Gastroesophageal sphincter (tissue), 4 donors: ENCODE measurements at regions not wholly inside any gene's neighbourhood (a gene's known extent, or its start where the extent isn't known, plus 50 kb on each side); places are given as distances from the start of the nearest gene placed in this dataset.

Experiments used
- ATAC-seq: fragments of 150-250 bp; one replicate; pipeline ENCODE4 v1.9.1; 2016; ENCODE audit warnings: mild to moderate bottlenecking, moderate library complexity
- H3K27ac ChIP-seq, 4 donors: fragments of 200-600 bp; sonication (generic) in 3 of 4; 1 replicate in 3 of 4; 2 replicates in 1 of 4; pipeline ENCODE4 v1.5.1; 2016 to 2019
- H3K27me3 ChIP-seq: fragments of 200-600 bp; sonication (generic); one replicate; pipeline ENCODE4 v1.5.1; 2019
- H3K36me3 ChIP-seq, 2 donors: fragments of 200-600 bp; sonication (generic); one replicate each; pipeline ENCODE4 v1.5.1; 2019; ENCODE audit warnings: control low read depth in 1 of 2
- H3K4me1 ChIP-seq, 3 donors: fragments of 200-600 bp; sonication (generic); 1 replicate in 2 of 3; 2 replicates in 1 of 3; pipeline ENCODE4 v1.5.1; 2016 to 2019; ENCODE audit warnings: control low read depth in 2 of 3
- H3K4me3 ChIP-seq, 2 donors: fragments of 200-600 bp; sonication (generic); one replicate each; pipeline ENCODE4 v1.5.1; 2019; ENCODE audit warnings: mild to moderate bottlenecking in 1 of 2, moderate library complexity in 1 of 2
- H3K9me3 ChIP-seq, 3 donors: fragments of 200-600 bp; sonication (generic); one replicate each; pipeline ENCODE4 v1.5.1; 2017 to 2019; ENCODE audit warnings: control low read depth in 2 of 3
- CTCF ChIP-seq, 4 experiments: fragments of 200-600 bp in 2 of 4; fragments of 450-650 bp in 2 of 4; sonication (generic) in 1 of 4; IDR thresholded peaks; one replicate each; pipeline ENCODE4 v1.5.1; 2017 to 2019; ENCODE audit warnings: antibody characterized with exemption in 4 of 4, mild to moderate bottlenecking in 2 of 4, moderate library complexity in 2 of 4
- EP300 ChIP-seq: sonication (generic); formaldehyde crosslinking; IDR thresholded peaks from one replicate; pipeline ENCODE4 v1.6.1; 2017; ENCODE audit warnings: antibody characterized with exemption, mild to moderate bottlenecking
- POLR2A ChIP-seq, 2 donors: fragments of 450-650 bp; IDR thresholded peaks; one replicate each; pipeline ENCODE4 v1.6.1; 2017; ENCODE audit warnings: antibody characterized with exemption in 2 of 2, mild to moderate bottlenecking in 2 of 2, moderate library complexity in 1 of 2
- POLR2AphosphoS5 ChIP-seq: sonication (generic); formaldehyde crosslinking; IDR thresholded peaks from one replicate; pipeline ENCODE4 v1.6.1; 2017; ENCODE audit warnings: antibody characterized with exemption
- WGBS, 2 donors: methylation state at CpG; one replicate each; pipeline ENCODE4 v1.1.5; 2018; ENCODE audit warnings: low coverage in 1 of 2; 5-methylcytosine and 5-hydroxymethylcytosine counted together

DNA sequence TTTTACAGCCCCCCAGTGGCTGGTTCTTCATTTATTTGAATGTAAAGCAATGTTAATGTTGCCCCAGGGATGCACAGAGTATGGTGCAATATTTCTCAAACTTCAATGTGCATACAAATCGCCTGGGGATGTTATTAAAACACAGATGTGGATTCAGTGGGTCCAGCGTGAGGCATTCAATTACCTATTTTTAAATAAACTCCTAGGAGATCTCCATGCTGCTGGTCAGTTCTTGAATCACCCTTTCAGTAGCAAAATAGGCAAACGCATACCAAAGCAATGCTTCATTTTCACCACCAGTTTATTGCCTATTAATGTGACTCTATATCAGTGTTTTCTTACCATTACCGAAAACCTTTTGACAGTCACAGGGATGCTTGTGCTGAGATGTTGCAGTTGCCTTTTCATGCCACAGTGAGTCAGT, 530.7 kb downstream of the CBLN2 start:
- no peaks in the 10 kb centered on the region for H3K36me3 ChIP-seq
- H3K27ac ChIP-seq, result no peak overlapping the region
- no peak for ATAC-seq
- no peaks in the 10 kb centered on the region for H3K9me3 ChIP-seq
- TF ChIP-seq CTCF (IDR thresholded peaks at IDR 0.05) (no peak), EP300 (no peak), POLR2AphosphoS5 (no peak), POLR2A (IDR thresholded peaks at IDR 0.05) (no peak)
- WGBS, 2 donors, result 69 to 81% methylated on average over 3 to 4 of the region's 4 CpGs
- H3K4me1 ChIP-seq, result no peaks in the 10 kb centered on the region
- no peaks in the 10 kb centered on the region for H3K27me3 ChIP-seq
- H3K4me3 ChIP-seq, result no peak overlapping the region

DNA sequence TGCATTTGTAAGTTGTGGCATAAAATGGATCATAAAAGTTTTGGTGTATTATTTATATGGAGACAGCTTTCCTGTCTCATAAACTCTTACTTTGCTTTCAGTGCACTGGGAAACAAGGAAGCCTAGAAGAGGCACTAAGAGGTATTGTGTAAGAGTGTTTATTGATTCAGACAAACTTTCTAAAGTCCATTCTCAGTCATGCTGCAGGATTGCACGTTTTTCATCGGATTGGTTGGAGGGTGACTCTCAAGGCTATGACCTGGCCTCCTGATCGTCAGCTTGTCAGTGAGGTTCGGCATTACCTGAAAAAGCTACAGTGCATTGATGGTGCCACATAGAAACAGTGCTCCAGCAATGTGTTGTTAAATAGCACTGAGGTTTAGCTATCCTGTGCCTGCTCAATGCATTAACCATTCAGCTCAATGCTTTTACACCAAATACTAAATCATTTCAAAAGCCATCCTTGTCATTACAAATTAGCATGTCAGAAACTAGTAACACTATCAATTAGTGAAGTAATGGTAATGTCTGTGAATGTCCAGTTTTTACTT, 545.5 kb downstream of the CBLN2 start:
- TF ChIP-seq EP300 (no peak), CTCF (IDR thresholded peaks at IDR 0.05) (no peak), POLR2A (IDR thresholded peaks at IDR 0.05) (no peak), POLR2AphosphoS5 (no peak)
- no peak for ATAC-seq
- H3K4me3 ChIP-seq, result no peak overlapping the region

DNA sequence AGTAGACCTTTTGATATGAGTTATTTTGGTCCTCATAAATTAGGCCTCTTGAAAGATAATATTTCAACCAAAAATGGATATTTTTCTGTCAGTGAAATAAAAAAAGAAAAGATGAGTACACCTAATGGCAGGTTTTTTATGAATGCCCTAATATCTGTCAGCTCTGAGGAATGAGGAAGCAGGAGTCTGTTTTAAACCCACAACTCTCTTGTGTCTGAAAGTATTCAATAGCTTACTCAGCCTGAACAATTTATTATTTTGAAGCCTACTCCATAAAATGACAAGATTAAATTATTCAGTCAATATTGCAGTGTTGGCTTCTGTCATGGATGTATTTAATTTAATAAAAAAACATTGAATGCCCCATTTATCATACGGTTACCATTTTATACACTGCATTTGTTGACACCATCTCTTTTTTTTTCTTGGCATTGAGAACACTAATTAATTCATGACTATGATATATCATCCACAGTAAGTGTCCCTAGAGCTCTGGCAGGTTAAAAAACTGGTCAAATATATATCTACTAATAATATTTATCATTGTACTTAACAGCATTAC, 548.2 kb downstream of the CBLN2 start:
- no peaks in the 10 kb centered on the region for H3K4me1 ChIP-seq
- TF ChIP-seq EP300 (no peak), POLR2AphosphoS5 (no peak), CTCF (IDR thresholded peaks at IDR 0.05) (no peak), POLR2A (IDR thresholded peaks at IDR 0.05) (no peak)
- 72 to 100% methylated on average over 1 of the region's 1 CpG for WGBS, 2 donors
- H3K4me3 ChIP-seq, result no peak overlapping the region
- no peaks in the 10 kb centered on the region for H3K27me3 ChIP-seq
- no peaks in the 10 kb centered on the region for H3K36me3 ChIP-seq
- no peaks in the 10 kb centered on the region for H3K9me3 ChIP-seq
- no peak for ATAC-seq
- H3K27ac ChIP-seq, result no peak overlapping the region

More for the DNA sequence above, 545.5 kb downstream of the CBLN2 start:
- H3K27ac ChIP-seq, result no peak overlapping the region
- H3K4me1 ChIP-seq, result no peaks in the 10 kb centered on the region
- H3K9me3 ChIP-seq, result no peaks in the 10 kb centered on the region
- H3K27me3 ChIP-seq, result no peaks in the 10 kb centered on the region
- H3K36me3 ChIP-seq, result no peaks in the 10 kb centered on the region
- WGBS, 2 donors, result 86% methylated on average over 4 of the region's 4 CpGs; no CpG with 5 or more reads in 1 of the 2 donors

- H3K9me3 ChIP-seq, result no peaks in the 10 kb centered on the region
- no peak for ATAC-seq
- no peaks in the 10 kb centered on the region for H3K36me3 ChIP-seq
- TF ChIP-seq POLR2A (IDR thresholded peaks at IDR 0.05), result no peak
- no peak for TF ChIP-seq CTCF (IDR thresholded peaks at IDR 0.05)
- TF ChIP-seq EP300, result no peak
- no peak for TF ChIP-seq POLR2AphosphoS5
- no peak overlapping the region for H3K4me3 ChIP-seq
- 62 to 89% methylated on average over 1 of the region's 1 CpG for WGBS, 2 donors
- H3K4me1 ChIP-seq, result no peaks in the 10 kb centered on the region
- H3K27ac ChIP-seq, result no peak overlapping the region
- H3K27me3 ChIP-seq, result no peaks in the 10 kb centered on the region
Observed at GRCh38 chr18:71994273-71994672, 549.9 kb downstream of the CBLN2 start.

DNA sequence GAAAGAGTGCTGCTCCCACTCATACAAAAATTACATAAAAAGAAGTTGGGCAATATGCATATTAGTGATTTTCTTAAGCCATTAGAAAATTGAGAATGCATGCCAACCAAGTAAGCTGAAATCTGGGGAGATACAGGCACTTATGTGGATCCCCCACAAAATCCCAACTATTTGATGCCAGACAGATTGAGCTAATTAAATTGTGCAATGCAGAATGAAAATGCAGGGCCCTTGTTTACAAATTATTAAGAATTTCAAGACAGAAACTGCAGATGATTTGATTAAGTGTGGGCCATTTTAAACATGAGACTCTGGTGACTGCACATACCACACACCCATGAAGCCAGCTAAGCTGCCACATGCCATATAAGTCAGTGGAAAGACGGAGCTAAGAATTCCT, 554.5 kb downstream of the CBLN2 start:
- H3K4me1 ChIP-seq, result no peaks in the 10 kb centered on the region
- H3K27ac ChIP-seq, result no peak overlapping the region
- no peaks in the 10 kb centered on the region for H3K27me3 ChIP-seq
- ATAC-seq, result no peak
- peaks cover 0 to 5% (median 0%) of the 10 kb centered on the region in 3 donors for H3K9me3 ChIP-seq
- TF ChIP-seq EP300 (no peak), POLR2AphosphoS5 (no peak), CTCF (IDR thresholded peaks at IDR 0.05) (no peak), POLR2A (IDR thresholded peaks at IDR 0.05) (no peak)
- H3K36me3 ChIP-seq, result no peaks in the 10 kb centered on the region
- H3K4me3 ChIP-seq, result no peak overlapping the region
- WGBS, 2 donors, result 43 to 54% methylated on average over 1 of the region's 1 CpG
